GM12875 (cell line): ENCODE measurements at regions not wholly inside any gene's neighbourhood (a gene's known extent, or its start where the extent isn't known, plus 50 kb on each side); places are given as distances from the start of the nearest gene placed in this dataset.

Source experiments
- H3K4me3 ChIP-seq: one replicate; pipeline ENCODE4 v1.5.1; 2011; ENCODE audit warnings: low read depth, low read length, control low read depth
- CTCF ChIP-seq: IDR thresholded peaks from 2 replicates; pipeline ENCODE4 v1.5.1; 2011; ENCODE audit warnings: low read depth, mild to moderate bottlenecking, control low read depth, inconsistent platforms, low read length, moderate library complexity, borderline replicate concordance; ENCODE audit not compliant: insufficient read depth

GRCh38 chr10:29735628-29736365 is 101.0 kb upstream of the SVIL start:
- H3K4me3 ChIP-seq, result peak overlapping the region; percentile 49

GRCh38 chr10:29734962-29735627 is 100.3 kb upstream of the SVIL start:
- H3K4me3 ChIP-seq, result peak overlapping the region; percentile 49
- no peak for TF ChIP-seq CTCF

More at GRCh38 chr10:29735628-29736365, 101.0 kb upstream of the SVIL start:
- TF ChIP-seq CTCF, result peak; percentile 90

- no peak overlapping the region for H3K4me3 ChIP-seq
- TF ChIP-seq CTCF, result no peak
Observed at GRCh38 chr10:29734640-29734961, 99.8 kb upstream of the SVIL start.

GRCh38 chr10:29733323-29733722 is 98.6 kb upstream of the SVIL start:
- no peak for TF ChIP-seq CTCF

GRCh38 chr10:29732918-29733317 is 98.1 kb upstream of the SVIL start:
- no peak for TF ChIP-seq CTCF
- no peak overlapping the region for H3K4me3 ChIP-seq

More at GRCh38 chr10:29733323-29733722, 98.6 kb upstream of the SVIL start:
- no peak overlapping the region for H3K4me3 ChIP-seq

- H3K4me3 ChIP-seq, result no peak overlapping the region
- no peak for TF ChIP-seq CTCF
Observed at GRCh38 chr10:29731760-29732159, 97.0 kb upstream of the SVIL start.

- TF ChIP-seq CTCF, result no peak
- no peak overlapping the region for H3K4me3 ChIP-seq
Observed at GRCh38 chr10:29730969-29731368, 96.2 kb upstream of the SVIL start.
